Right lobe of liver (tissue), 6 donors: ENCODE measurements at regions not wholly inside any gene's neighbourhood (a gene's known extent, or its start where the extent isn't known, plus 50 kb on each side); places are given as distances from the start of the nearest gene placed in this dataset.
A peak's percentile ranks its signal among the peaks of the same experiment; 100 is the strongest.

Experiments
- ATAC-seq, 4 donors: fragments of 200-7000 bp; cut with Tn5 transposase; one replicate each; pipeline ENCODE4 v1.9.1; 2020; ENCODE audit warnings: mild to moderate bottlenecking in 4 of 4, moderate library complexity in 4 of 4
- DNase-seq, 3 donors: peaks; one replicate each; pipeline ENCODE4 v3.0.0-alpha.2; 2020
- H3K27ac ChIP-seq, 3 donors: fragments of 200-600 bp; one replicate each; pipeline ENCODE4 v1.8.0; 2022
- H3K27me3 ChIP-seq, 2 donors: fragments of 200-600 bp; one replicate each; pipeline ENCODE4 v1.8.0; 2022
- H3K36me3 ChIP-seq, 4 donors: fragments of 200-600 bp; sonication (generic) in 1 of 4; one replicate each; pipeline versions ENCODE4 v1.5.1 to v1.8.0; 2017 to 2022; ENCODE audit warnings: control low read depth in 1 of 4
- H3K4me1 ChIP-seq, 4 donors: fragments of 200-600 bp; sonication (generic) in 1 of 4; one replicate each; pipeline versions ENCODE4 v1.5.1 to v1.8.0; 2017 to 2022; ENCODE audit warnings: control low read depth in 1 of 4
- H3K4me3 ChIP-seq, 3 donors: fragments of 200-600 bp; one replicate each; pipeline ENCODE4 v1.8.0; 2022
- H3K9me3 ChIP-seq, 4 donors: fragments of 200-600 bp; sonication (generic) in 1 of 4; one replicate each; pipeline versions ENCODE4 v1.5.1 to v1.8.0; 2017 to 2022; ENCODE audit warnings: control low read depth in 1 of 4
- CTCF ChIP-seq, 4 donors: fragments of 200-600 bp in 3 of 4; fragments of 450-650 bp in 1 of 4; IDR thresholded peaks; one replicate each; pipeline versions ENCODE4 v1.5.1 to v1.8.0; 2016 to 2022; ENCODE audit warnings: antibody characterized with exemption in 4 of 4, mild to moderate bottlenecking in 2 of 4
- POLR2A ChIP-seq: fragments of 450-650 bp; IDR thresholded peaks from one replicate; pipeline ENCODE4 v1.6.1; 2017; ENCODE audit warnings: antibody characterized with exemption, mild to moderate bottlenecking
- WGBS: methylation state at CpG from one replicate; pipeline ENCODE4 v1.1.6; 2018; ENCODE audit warnings: low coverage, low lambda C conversion rate; ENCODE audit not compliant: insufficient coverage; ENCODE audit errors: missing lambda C conversion rate; 5-methylcytosine and 5-hydroxymethylcytosine counted together
- intact Hi-C, 2 donors: fragments of 100-400 bp; cut with DNase I; formaldehyde crosslinking; loops; one replicate each; pipeline versions ENCODE4 v1.11.2 to v1.14.1; 2022
- donor health status: DM: no; HTN: yes; CAD: no.
- donor health status: DM: no; HTN: no; CAD: no.
- donor health status: DM: no; HTN: no; CAD: no.
- donor health status: DM: no; HTN: yes; CAD: no.
- donor health status: DM: no; HTN: yes; CAD: no.

GRCh38 chr2:236965021-236965840, 120.5 kb upstream of the COPS8 start:
- no peaks in the 10 kb centered on the region for H3K36me3 ChIP-seq
- no peaks in the 10 kb centered on the region for H3K4me1 ChIP-seq
- no peaks in the 10 kb centered on the region for H3K27me3 ChIP-seq
- no peak overlapping the region for H3K27ac ChIP-seq
- TF ChIP-seq CTCF (IDR thresholded peaks at IDR 0.05), result no peak
- TF ChIP-seq POLR2A, result no peak
- no peaks in the 10 kb centered on the region for H3K9me3 ChIP-seq
- no peak overlapping the region for H3K4me3 ChIP-seq
- intact Hi-C loops, result no loop called here
- peak in 1 of 3 donors; percentile 23 for DNase-seq
- WGBS, result 91% methylated on average over 10 of the region's 13 CpGs
- ATAC-seq, result no peak

GRCh38 chr2:236965841-236966096, 119.9 kb upstream of the COPS8 start:
- TF ChIP-seq POLR2A (no peak), CTCF (IDR thresholded peaks at IDR 0.05) (no peak)
- no peak overlapping the region for H3K27ac ChIP-seq
- ATAC-seq (no peak), DNase-seq (no peak)
- no peak overlapping the region for H3K4me3 ChIP-seq
- H3K36me3 ChIP-seq, result no peaks in the 10 kb centered on the region
- H3K27me3 ChIP-seq, result no peaks in the 10 kb centered on the region
- H3K4me1 ChIP-seq, result no peaks in the 10 kb centered on the region
- 100% methylated on average over 1 of the region's 1 CpG for WGBS
- intact Hi-C loops, result no loop called here
- H3K9me3 ChIP-seq, result no peaks in the 10 kb centered on the region

- no peak overlapping the region for H3K4me3 ChIP-seq
- H3K27me3 ChIP-seq, result no peaks in the 10 kb centered on the region
- intact Hi-C loops, result no loop called here
- no peaks in the 10 kb centered on the region for H3K9me3 ChIP-seq
- ATAC-seq (no peak), DNase-seq (no peak)
- WGBS, result 88% methylated on average over 3 of the region's 4 CpGs
- no peak overlapping the region for H3K27ac ChIP-seq
- H3K4me1 ChIP-seq, result no peaks in the 10 kb centered on the region
- H3K36me3 ChIP-seq, result no peaks in the 10 kb centered on the region
- TF ChIP-seq POLR2A, result no peak
- no peak for TF ChIP-seq CTCF (IDR thresholded peaks at IDR 0.05)
These were observed 118.2 kb upstream of the COPS8 start for GRCh38 chr2:236967499-236967783.

- Histone ChIP-seq H3K4me3 (no peak overlapping the region), H3K36me3 (no peaks in the 10 kb centered on the region), H3K27me3 (no peaks in the 10 kb centered on the region), H3K27ac (no peak overlapping the region), H3K4me1 (no peaks in the 10 kb centered on the region), H3K9me3 (no peaks in the 10 kb centered on the region)
- DNase-seq (peak in 2 of 3 donors; percentile 33 to 44), ATAC-seq (peak; percentile 61 to 80 (median 76))
- intact Hi-C loops, result no loop called here
- TF ChIP-seq CTCF (IDR thresholded peaks at IDR 0.05), result no peak
- TF ChIP-seq POLR2A, result peak; percentile 23
- 46% methylated on average over 7 of the region's 10 CpGs for WGBS
These were observed 117.4 kb upstream of the COPS8 start for GRCh38 chr2:236968101-236968879.
